ENCODE measurements at regions not wholly inside any gene's neighbourhood (a gene's known extent, or its start where the extent isn't known, plus 50 kb on each side); places are given as distances from the start of the nearest gene placed in this dataset.

DNA sequence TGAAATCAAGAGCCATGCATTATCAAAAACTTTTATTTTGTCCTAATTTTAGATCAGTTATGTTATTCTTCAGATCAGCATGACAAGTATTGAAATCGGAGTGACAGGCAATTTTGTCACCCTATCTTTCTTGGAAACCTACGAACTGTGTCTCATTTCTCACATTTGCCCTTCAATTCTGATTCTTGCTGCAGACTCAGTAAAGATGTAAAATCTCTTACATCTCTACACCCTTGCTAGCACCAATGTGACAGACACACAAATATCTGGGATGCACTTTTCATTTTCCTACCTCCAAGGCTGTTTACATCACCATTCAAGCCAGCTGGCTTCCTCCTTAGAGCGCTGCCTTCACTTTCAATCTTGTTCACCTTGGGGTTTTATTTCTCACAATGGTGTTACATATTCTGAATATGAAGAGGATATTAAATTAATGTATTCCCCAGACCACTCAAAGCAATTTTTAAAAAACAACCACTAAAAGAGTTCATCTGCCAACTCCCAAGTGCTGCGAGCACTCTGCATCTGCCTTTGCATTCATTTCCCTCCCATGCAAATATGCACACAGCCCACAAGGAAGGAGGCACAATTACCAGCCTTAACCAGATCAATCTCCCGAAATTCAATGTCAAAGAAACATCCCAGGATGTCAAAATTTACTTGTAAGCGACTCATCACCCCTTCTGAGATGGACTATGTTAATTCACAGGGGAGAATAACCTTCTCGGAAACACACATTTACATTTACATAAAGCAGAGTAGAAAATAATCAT lies 164.3 kb downstream of the ENC1 start:
- Histone ChIP-seq H4K91ac (replicated peaks; ENCODE audit: insufficient read length, low read length) (no peak overlapping the region), H3K56ac (replicated peaks; ENCODE audit: insufficient read length, low read depth, low read length) (no peak overlapping the region), H2AFZ (ENCODE audit: low read length) (no peak overlapping the region), H2BK12ac (ENCODE audit: low read depth, low read length) (no peak overlapping the region), H3K27me3 (replicated peaks in 1 of 4; ENCODE audit: control insufficient read depth in 3 of 4, extremely low read depth in 1 of 4, insufficient read depth in 3 of 4, low read length in 3 of 4) (no peaks in the 10 kb centered on the region), H4K5ac (ENCODE audit: insufficient read length, low read depth, low read length) (no peak overlapping the region), H4K20me1 (replicated peaks in 1 of 2; ENCODE audit: control insufficient read depth in 1 of 2, insufficient read depth in 2 of 2, low read length in 2 of 2) (no peaks in the 10 kb centered on the region), H2BK5ac (ENCODE audit: low read depth, low read length) (no peak overlapping the region), H3K27ac (ENCODE audit: low read depth, low read length) (no peak overlapping the region), H3K36me3 (ENCODE audit: control insufficient read depth in 2 of 4, insufficient read depth in 4 of 4, low read length in 3 of 4) (no peaks in the 10 kb centered on the region), H3K4me2 (ENCODE audit: insufficient read depth in 1 of 2, low read depth in 2 of 2, low read length in 2 of 2) (no peak overlapping the region), H2BK20ac (ENCODE audit: low read length) (no peak overlapping the region), H3K4ac (replicated peaks; ENCODE audit: insufficient read length, low read depth, low read length) (no peak overlapping the region), H2AK5ac (ENCODE audit: low read depth, low read length) (no peak overlapping the region), H3K9me3 (ENCODE audit: insufficient read depth in 2 of 2, low read depth in 1 of 2, low read length in 1 of 2) (no peaks in the 10 kb centered on the region), H3K23ac (ENCODE audit: insufficient read length) (no peak overlapping the region), H3K4me1 (replicated peaks in 1 of 4; ENCODE audit: control insufficient read depth in 3 of 4, insufficient read depth in 4 of 4, low read length in 3 of 4) (peaks cover 0 to 10% (median 1%) of the 10 kb centered on the region in 4 experiments; a peak in 3 of 7 replicates), H3K23me2 (ENCODE audit: low read depth, low read length) (no peaks in the 10 kb centered on the region), H3K14ac (ENCODE audit: insufficient read length) (no peak overlapping the region), H3K9ac (replicated peaks in 1 of 4; ENCODE audit: extremely low read depth in 1 of 4, low read depth in 3 of 4, low read length in 3 of 4) (no peak overlapping the region), H4K8ac (ENCODE audit: extremely low read depth, insufficient read depth, low read length) (no peak overlapping the region), H3K18ac (ENCODE audit: extremely low read depth, low read length) (no peak overlapping the region), H2BK15ac (ENCODE audit: low read length) (no peak overlapping the region), H2BK120ac (replicated peaks; ENCODE audit: low read depth, low read length) (no peak overlapping the region), H3K4me3 (ENCODE audit: extremely low read depth in 1 of 4, insufficient read depth in 2 of 4, low read depth in 3 of 4, low read length in 4 of 4) (no peak overlapping the region), H3K79me1 (ENCODE audit: low read depth, low read length) (no peaks in the 10 kb centered on the region), H3K79me2 (ENCODE audit: control insufficient read depth in 1 of 2, insufficient read depth in 2 of 2, low read length in 2 of 2) (no peaks in the 10 kb centered on the region)
- ChIA-PET POLR2A (ENCODE audit: partially characterized antibody) (interaction anchor here (1.0 kb wide), 1 partner anchor 164 kb away, joined by 3 read pairs; the partner anchor contains the start of gene ENC1), CTCF (ENCODE audit: partially characterized antibody) (no interaction called here)
- FAIRE-seq (no peak), DNase-seq (ENCODE audit: low read depth in 1 of 2, low spot score in 2 of 2) (no peak)
- 68% methylated on average over 7 of the region's 7 CpGs; no CpG with 5 or more reads in 1 of the 2 experiments for whole genome bisulfite sequencing, 2 experiments (ENCODE audit: extremely low coverage in 1 of 2, insufficient coverage in 1 of 2, insufficient read length in 1 of 2, insufficient replicate concordance in 2 of 2, low coverage in 1 of 2, low lambda C conversion rate in 2 of 2, missing lambda C conversion rate in 1 of 2)
- TF ChIP-seq JUN (IDR thresholded peaks at IDR 0.05; ENCODE audit: low read depth, low read length) (no peak), BRCA1 (IDR thresholded peaks at IDR 0.05; ENCODE audit: low read depth, low read length) (no peak), TBP (IDR thresholded peaks at IDR 0.05; ENCODE audit: low read depth, low read length) (no peak), KDM4A (IDR thresholded peaks at IDR 0.05; ENCODE audit: low read depth, low read length, severe bottlenecking) (no peak), RXRA (IDR thresholded peaks at IDR 0.05; ENCODE audit: insufficient read depth, low read depth, low read length) (no peak)
